AG10803 (cell line): ENCODE measurements at regions not wholly inside any gene's neighbourhood (a gene's known extent, or its start where the extent isn't known, plus 50 kb on each side); places are given as distances from the start of the nearest gene placed in this dataset.
A peak's percentile ranks its signal among the peaks of the same experiment; 100 is the strongest.

Experiments used
- DNase-seq: peaks from one replicate; pipeline ENCODE4 v3.0.0; 2010; ENCODE audit warnings: low read depth
- H3K4me3 ChIP-seq: 2 replicates; pipeline ENCODE4 v1.5.1; 2011; ENCODE audit warnings: mild to moderate bottlenecking, low read length, control low read depth
- TF ChIP-seq, protein P1 (sequence below): conservative IDR thresholded peaks from 2 replicates; pipeline ENCODE4 v1.5.1; 2011; ENCODE audit warnings: mild to moderate bottlenecking, low read length, control low read depth, inconsistent platforms

- TF ChIP-seq, protein P1, sequence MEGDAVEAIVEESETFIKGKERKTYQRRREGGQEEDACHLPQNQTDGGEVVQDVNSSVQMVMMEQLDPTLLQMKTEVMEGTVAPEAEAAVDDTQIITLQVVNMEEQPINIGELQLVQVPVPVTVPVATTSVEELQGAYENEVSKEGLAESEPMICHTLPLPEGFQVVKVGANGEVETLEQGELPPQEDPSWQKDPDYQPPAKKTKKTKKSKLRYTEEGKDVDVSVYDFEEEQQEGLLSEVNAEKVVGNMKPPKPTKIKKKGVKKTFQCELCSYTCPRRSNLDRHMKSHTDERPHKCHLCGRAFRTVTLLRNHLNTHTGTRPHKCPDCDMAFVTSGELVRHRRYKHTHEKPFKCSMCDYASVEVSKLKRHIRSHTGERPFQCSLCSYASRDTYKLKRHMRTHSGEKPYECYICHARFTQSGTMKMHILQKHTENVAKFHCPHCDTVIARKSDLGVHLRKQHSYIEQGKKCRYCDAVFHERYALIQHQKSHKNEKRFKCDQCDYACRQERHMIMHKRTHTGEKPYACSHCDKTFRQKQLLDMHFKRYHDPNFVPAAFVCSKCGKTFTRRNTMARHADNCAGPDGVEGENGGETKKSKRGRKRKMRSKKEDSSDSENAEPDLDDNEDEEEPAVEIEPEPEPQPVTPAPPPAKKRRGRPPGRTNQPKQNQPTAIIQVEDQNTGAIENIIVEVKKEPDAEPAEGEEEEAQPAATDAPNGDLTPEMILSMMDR, result no peak
- DNase-seq, result no peak
- H3K4me3 ChIP-seq, result no peak overlapping the region
These were observed 279.6 kb downstream of the SOX9 start for GRCh38 chr17:72400488-72400827.

- H3K4me3 ChIP-seq, result no peak overlapping the region
- TF ChIP-seq, protein P1, result no peak
- no peak for DNase-seq
These were observed 280.0 kb downstream of the SOX9 start for GRCh38 chr17:72400863-72401262.

- TF ChIP-seq, protein P1, result no peak
- DNase-seq, result no peak
- no peak overlapping the region for H3K4me3 ChIP-seq
These were observed 281.3 kb downstream of the SOX9 start for GRCh38 chr17:72401883-72402726.

DNA sequence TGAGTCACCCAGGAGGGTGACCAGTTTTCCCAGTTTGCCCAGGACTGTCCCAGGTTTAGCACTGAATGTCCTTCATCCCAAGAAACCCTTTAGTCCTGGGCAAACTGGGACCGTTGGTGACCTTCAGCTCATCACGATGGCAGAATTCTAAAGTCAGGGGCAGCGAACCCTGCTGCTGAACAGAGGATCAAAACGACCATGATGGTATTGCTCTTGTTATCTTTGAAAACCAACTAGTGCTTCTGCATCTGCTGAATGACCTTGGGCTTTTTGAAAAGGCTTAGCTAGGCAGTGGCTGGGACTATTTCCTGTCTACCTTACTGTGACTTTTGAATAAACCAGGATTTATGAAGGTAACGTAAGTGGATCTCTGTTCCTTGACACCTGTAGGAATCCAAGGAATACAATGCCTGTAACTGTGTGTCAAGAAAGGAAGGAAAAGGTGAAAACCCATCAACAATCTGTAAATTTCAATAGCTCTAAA, 281.9 kb downstream of the SOX9 start:
- no peak overlapping the region for H3K4me3 ChIP-seq
- TF ChIP-seq, protein P1, result no peak
- DNase-seq, result no peak

- no peak overlapping the region for H3K4me3 ChIP-seq
- no peak for DNase-seq
- TF ChIP-seq, protein P1, result no peak
These were observed 282.9 kb downstream of the SOX9 start for GRCh38 chr17:72403713-72404209.

DNA sequence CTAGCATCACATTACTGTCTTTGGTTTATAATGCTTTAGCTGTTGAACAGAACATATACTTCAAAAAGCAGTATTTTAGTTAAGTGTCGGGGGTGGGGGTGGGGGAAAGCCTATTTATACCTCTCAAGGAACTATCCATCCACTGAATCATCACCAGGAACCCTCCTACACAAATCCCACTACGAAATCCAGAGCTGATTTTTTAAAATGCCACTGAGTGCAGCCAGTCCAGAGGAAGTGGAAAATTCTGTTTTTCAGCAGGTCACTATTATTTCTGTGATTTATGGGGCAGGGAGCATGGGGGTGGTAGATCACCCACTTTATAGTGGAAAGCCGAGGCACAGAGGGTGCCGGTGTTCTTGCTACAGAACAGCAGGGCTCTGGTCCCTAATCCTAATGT, 284.1 kb downstream of the SOX9 start:
- DNase-seq, result peak; percentile 54
- TF ChIP-seq, protein P1, result no peak
- no peak overlapping the region for H3K4me3 ChIP-seq

GRCh38 chr17:72405662-72406230, 284.9 kb downstream of the SOX9 start:
- DNase-seq, result no peak
- H3K4me3 ChIP-seq, result no peak overlapping the region
- TF ChIP-seq, protein P1, result no peak
